MG63 (cell line): ENCODE measurements at regions not wholly inside any gene's neighbourhood (a gene's known extent, or its start where the extent isn't known, plus 50 kb on each side); places are given as distances from the start of the nearest gene placed in this dataset.

Experiments used
- DNase-seq: peaks from one replicate; pipeline ENCODE4 v3.0.0-alpha.2; 2020
- H3K27me3 ChIP-seq: fragments of 250-450 bp; sonication (Bioruptor Pico); 2 replicates; pipeline ENCODE4 v1.5.1; 2020; ENCODE audit warnings: mild to moderate bottlenecking, moderate library complexity
- H3K36me3 ChIP-seq: fragments of 250-450 bp; sonication (Bioruptor Pico); 2 replicates; pipeline ENCODE4 v1.5.1; 2020; ENCODE audit warnings: mild to moderate bottlenecking, moderate library complexity
- H3K4me3 ChIP-seq: fragments of 250-450 bp; sonication (Bioruptor Pico); 2 replicates; pipeline ENCODE4 v1.5.1; 2020; ENCODE audit warnings: mild to moderate bottlenecking, moderate library complexity
- H3K9me3 ChIP-seq: fragments of 250-450 bp; sonication (Bioruptor Pico); 2 replicates; pipeline ENCODE4 v1.5.1; 2020; ENCODE audit warnings: mild to moderate bottlenecking, moderate library complexity

GRCh38 chr5:155996123-155996522 is 330.8 kb upstream of the SGCD start:
- Histone ChIP-seq H3K9me3 (no peaks in the 10 kb centered on the region), H3K27me3 (no peaks in the 10 kb centered on the region; the same call in 1 of the 2 replicates), H3K36me3 (no peaks in the 10 kb centered on the region), H3K4me3 (no peak overlapping the region)
- no peak for DNase-seq

GRCh38 chr5:155998257-155998656 is 328.7 kb upstream of the SGCD start:
- no peaks in the 10 kb centered on the region for H3K27me3 ChIP-seq
- H3K4me3 ChIP-seq, result no peak overlapping the region
- H3K9me3 ChIP-seq, result no peaks in the 10 kb centered on the region
- no peaks in the 10 kb centered on the region for H3K36me3 ChIP-seq
- DNase-seq, result no peak

DNA sequence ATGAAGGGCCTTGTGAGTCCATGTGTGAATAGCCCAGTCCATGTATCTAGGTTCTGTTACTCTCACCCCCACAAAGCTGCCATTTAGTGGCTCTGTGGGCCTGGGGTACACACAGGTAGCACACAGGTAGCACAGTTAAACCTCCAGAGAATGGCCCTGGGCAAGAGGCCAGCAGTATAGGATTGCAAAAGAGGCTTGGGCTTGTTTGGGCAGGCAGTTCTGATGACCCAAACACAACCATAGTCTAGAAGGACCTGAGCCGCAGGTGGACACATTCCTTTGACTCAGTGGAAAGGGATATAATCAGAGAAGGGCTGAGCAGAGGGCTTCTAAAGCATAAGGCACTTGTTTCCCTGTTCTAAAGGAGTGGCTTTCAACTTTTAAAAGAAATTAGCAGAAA is 326.8 kb upstream of the SGCD start:
- Histone ChIP-seq H3K4me3 (no peak overlapping the region), H3K9me3 (no peaks in the 10 kb centered on the region), H3K27me3 (no peaks in the 10 kb centered on the region), H3K36me3 (no peaks in the 10 kb centered on the region)
- DNase-seq, result no peak

DNA sequence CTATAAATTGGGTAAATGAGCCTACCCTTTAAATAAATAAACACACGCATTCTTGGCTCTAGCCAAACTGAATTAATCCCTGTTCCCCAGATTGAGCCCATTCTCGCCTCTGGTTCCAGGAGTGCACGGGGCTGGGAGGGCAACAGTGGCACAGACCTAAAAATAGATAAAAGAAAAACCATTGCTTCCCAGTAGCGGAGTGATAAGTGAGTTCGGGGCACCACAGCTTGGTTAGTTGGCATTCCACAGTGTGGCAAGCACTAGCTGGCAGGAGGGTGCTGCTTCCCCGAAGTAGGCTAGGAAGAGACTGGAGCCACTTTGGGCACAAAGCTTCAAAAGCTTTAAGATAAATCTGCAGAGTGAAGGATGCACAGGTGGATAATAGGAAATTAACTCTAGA is 322.2 kb upstream of the SGCD start:
- Histone ChIP-seq H3K9me3 (no peaks in the 10 kb centered on the region), H3K27me3 (no peaks in the 10 kb centered on the region), H3K36me3 (no peaks in the 10 kb centered on the region), H3K4me3 (no peak overlapping the region)
- no peak for DNase-seq

GRCh38 chr5:156006026-156006647 is 320.8 kb upstream of the SGCD start:
- Histone ChIP-seq H3K4me3 (no peak overlapping the region), H3K9me3 (no peaks in the 10 kb centered on the region), H3K27me3 (no peaks in the 10 kb centered on the region), H3K36me3 (no peaks in the 10 kb centered on the region)
- DNase-seq, result no peak

DNA sequence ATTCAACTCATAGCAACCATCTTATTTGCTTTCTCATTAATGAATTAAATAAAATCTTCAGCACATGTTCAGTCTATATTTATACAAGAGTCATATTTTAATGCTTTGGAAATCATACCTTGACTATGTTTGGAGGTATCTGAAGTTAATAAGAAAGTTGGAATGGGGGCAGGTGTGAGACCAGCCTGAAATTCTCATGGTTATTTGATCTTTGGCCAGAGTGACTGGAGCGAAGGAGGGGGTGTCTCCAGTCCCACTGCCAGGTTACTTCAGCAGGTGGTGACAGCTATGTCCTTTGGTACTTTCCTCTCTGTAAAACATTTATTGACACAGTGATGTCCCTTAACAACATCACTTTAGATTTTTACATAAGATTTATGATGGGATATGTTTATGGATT is 318.1 kb upstream of the SGCD start:
- no peak for DNase-seq
- Histone ChIP-seq H3K27me3 (no peaks in the 10 kb centered on the region), H3K4me3 (no peak overlapping the region), H3K9me3 (no peaks in the 10 kb centered on the region), H3K36me3 (no peaks in the 10 kb centered on the region)

DNA sequence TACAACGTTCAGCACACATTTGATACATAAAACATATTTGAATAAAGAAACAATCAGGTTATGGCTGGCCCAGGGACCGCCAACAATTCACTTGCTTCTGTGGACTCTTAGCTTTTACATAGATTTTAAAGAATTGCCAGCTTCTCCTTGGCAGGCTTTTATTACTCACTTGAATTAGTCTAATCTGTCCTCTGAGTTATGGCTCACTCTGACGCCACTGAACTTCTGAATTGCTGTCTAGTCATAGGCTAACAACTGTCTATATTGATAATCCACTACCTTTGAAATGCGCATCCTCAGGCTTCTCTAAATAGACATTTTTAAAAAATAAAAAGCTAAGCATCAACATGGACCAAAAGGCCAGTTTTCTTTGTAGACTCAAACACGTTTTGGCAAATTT is 317.4 kb upstream of the SGCD start:
- Histone ChIP-seq H3K9me3 (no peaks in the 10 kb centered on the region), H3K27me3 (no peaks in the 10 kb centered on the region), H3K36me3 (no peaks in the 10 kb centered on the region), H3K4me3 (no peak overlapping the region)
- no peak for DNase-seq

- Histone ChIP-seq H3K9me3 (no peaks in the 10 kb centered on the region), H3K27me3 (no peaks in the 10 kb centered on the region), H3K36me3 (no peaks in the 10 kb centered on the region), H3K4me3 (no peak overlapping the region)
- no peak for DNase-seq
Observed at GRCh38 chr5:156015137-156015536, 311.8 kb upstream of the SGCD start.

- DNase-seq, result no peak
- H3K36me3 ChIP-seq, result no peaks in the 10 kb centered on the region
- H3K27me3 ChIP-seq, result no peaks in the 10 kb centered on the region
- H3K4me3 ChIP-seq, result no peak overlapping the region
- H3K9me3 ChIP-seq, result no peaks in the 10 kb centered on the region
Observed at GRCh38 chr5:156019130-156019529, 307.8 kb upstream of the SGCD start.

GRCh38 chr5:156019571-156020180 is 307.3 kb upstream of the SGCD start:
- H3K9me3 ChIP-seq, result no peaks in the 10 kb centered on the region
- no peaks in the 10 kb centered on the region for H3K36me3 ChIP-seq
- no peak overlapping the region for H3K4me3 ChIP-seq
- DNase-seq, result no peak
- H3K27me3 ChIP-seq, result no peaks in the 10 kb centered on the region

DNA sequence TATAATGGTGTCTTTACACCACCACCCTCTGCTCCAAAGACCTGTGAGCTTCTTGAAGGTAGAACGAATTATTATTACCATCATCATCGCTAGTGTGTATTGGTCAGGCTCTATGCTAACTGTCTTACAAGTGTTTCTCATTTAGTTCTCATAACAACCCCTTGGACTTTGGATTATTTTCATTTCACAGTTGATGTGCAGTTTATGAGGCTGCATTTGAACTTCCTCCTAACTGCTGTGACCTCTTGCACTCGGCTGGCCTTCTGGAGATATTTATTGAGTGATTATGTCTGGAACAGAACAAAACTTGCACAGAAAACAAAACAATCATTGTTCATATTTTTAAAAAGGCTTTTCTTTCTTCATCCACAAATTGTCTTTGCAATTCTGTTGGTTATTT is 306.3 kb upstream of the SGCD start:
- no peaks in the 10 kb centered on the region for H3K9me3 ChIP-seq
- no peak for DNase-seq
- H3K36me3 ChIP-seq, result no peaks in the 10 kb centered on the region
- H3K27me3 ChIP-seq, result no peaks in the 10 kb centered on the region
- no peak overlapping the region for H3K4me3 ChIP-seq

DNA sequence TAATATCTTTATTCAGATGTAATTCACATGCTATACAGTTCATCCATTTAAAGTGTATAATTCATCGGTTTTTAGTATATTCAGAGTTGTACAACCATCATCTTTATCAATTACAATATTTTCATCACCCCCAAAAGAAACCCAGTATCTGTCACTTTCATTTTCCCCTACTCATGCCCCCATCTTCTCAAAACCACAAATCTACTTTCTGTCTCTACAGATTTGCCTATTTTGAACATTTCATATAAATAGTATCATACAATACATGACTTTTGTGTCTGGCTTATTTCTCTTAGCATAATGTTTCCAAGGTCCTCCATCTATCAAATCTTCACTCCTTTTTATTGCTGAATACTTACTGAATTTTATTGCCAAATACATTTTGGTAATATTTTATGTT is 305.1 kb upstream of the SGCD start:
- no peaks in the 10 kb centered on the region for H3K36me3 ChIP-seq
- H3K27me3 ChIP-seq, result no peaks in the 10 kb centered on the region
- no peak for DNase-seq
- H3K4me3 ChIP-seq, result no peak overlapping the region
- peaks cover 2% of the 10 kb centered on the region for H3K9me3 ChIP-seq

DNA sequence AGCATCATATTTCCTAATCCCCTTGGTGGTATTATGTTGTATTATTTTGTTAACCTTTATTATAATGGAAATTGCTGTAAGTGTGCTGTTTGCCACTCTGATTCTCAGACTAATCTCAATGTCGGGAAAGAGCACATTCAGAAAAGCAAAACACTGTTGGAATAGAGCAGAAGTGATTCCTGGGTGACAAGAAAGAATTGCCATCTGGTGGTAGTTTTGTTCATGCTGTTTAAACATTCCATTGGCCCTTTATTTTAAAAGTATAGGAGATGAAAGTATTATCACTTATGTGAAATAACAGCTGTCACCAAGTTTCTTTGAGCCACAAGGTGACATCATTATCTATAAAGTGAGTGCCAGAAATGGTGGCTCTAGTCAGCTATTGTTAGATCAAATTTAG is 301.3 kb upstream of the SGCD start:
- H3K36me3 ChIP-seq, result no peaks in the 10 kb centered on the region
- no peaks in the 10 kb centered on the region for H3K27me3 ChIP-seq
- no peak overlapping the region for H3K4me3 ChIP-seq
- no peak for DNase-seq
- H3K9me3 ChIP-seq, result peaks cover 4% of the 10 kb centered on the region

- Histone ChIP-seq H3K27me3 (no peaks in the 10 kb centered on the region), H3K4me3 (no peak overlapping the region), H3K9me3 (peaks cover 4% of the 10 kb centered on the region), H3K36me3 (no peaks in the 10 kb centered on the region)
- no peak for DNase-seq
Observed at GRCh38 chr5:156031181-156031580, 295.8 kb upstream of the SGCD start.

GRCh38 chr5:156036640-156037039 is 290.3 kb upstream of the SGCD start:
- peak; percentile 32 for DNase-seq
- H3K9me3 ChIP-seq, result peaks cover 10% of the 10 kb centered on the region
- no peak overlapping the region for H3K4me3 ChIP-seq
- no peaks in the 10 kb centered on the region for H3K27me3 ChIP-seq
- H3K36me3 ChIP-seq, result no peaks in the 10 kb centered on the region

DNA sequence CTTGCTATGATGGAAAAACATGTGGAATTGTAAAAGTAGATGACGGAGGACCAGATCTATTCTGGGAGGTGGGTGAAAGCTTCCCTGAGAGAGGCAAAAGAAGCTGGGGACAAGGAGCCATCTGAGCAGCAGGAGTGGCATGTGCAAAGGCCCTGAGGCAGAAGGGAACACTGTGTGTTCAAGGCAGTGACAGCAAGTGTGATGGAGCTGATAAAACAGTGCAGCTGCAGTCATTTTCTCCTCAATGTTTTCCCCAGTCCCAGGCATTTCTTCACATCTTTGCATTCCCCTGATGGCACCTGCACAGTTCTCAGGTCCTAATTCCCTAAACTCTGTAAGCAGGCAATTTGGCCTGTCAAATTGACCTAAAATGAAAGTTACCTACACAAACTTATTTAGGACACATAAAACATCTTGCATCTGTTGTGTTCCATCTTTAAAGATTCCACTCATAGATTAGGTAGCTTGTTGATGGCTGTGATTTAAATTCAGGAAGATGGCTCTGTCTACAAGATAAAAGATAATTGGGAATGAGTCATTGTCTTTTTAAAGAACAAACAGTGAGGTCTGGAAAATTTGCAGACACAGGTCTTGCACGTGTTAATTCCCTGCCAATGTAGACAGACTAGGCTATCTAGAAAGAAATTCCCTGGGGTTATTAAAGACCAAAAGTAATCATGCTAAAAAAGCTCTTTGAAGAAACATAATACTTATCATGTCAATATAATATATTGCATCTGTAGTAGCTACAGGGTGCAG is 289.6 kb upstream of the SGCD start:
- peaks cover 10% of the 10 kb centered on the region for H3K9me3 ChIP-seq
- no peaks in the 10 kb centered on the region for H3K27me3 ChIP-seq
- no peaks in the 10 kb centered on the region for H3K36me3 ChIP-seq
- DNase-seq, result no peak
- H3K4me3 ChIP-seq, result no peak overlapping the region

DNA sequence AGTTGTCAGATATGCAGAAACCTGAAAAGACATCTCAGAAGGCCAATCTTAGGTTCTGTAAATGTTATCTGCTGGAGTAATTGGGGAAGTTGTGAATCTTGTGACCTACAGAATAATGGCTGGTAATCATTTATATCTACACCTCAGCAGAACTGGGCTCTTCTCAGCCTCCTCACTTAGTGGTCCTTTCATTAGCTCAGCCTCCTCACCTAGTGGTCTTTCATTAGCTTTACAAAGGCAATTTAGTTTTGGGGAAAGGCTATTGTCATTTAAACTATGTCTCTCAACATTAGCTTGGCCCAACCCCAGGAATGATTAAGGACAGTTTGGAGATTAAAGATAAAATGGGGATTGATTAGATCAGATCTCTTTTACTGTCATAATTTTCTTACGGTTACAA is 284.2 kb upstream of the SGCD start:
- Histone ChIP-seq H3K27me3 (no peaks in the 10 kb centered on the region), H3K9me3 (peaks cover 8% of the 10 kb centered on the region), H3K4me3 (no peak overlapping the region), H3K36me3 (no peaks in the 10 kb centered on the region)
- no peak for DNase-seq

- Histone ChIP-seq H3K27me3 (no peaks in the 10 kb centered on the region), H3K4me3 (no peak overlapping the region), H3K36me3 (no peaks in the 10 kb centered on the region), H3K9me3 (0 out of 2 replicates have a peak, but pooled peaks cover 5% of the 10 kb centered on the region)
- no peak for DNase-seq
Observed at GRCh38 chr5:156043351-156043750, 283.6 kb upstream of the SGCD start.
